HepG2 (cell line): ENCODE measurements at regions not wholly inside any gene's neighbourhood (a gene's known extent, or its start where the extent isn't known, plus 50 kb on each side); places are given as distances from the start of the nearest gene placed in this dataset.
"Not testable (repeated sequence)": the region's sequence is repeated elsewhere in the genome, so short reads cannot be mapped to it uniquely, and the experiment has no call there.

Source experiments
- CTCF ChIP-seq: sonication (generic); formaldehyde crosslinking; IDR thresholded peaks from 2 replicates; pipeline ENCODE4 v1.5.0; 2020; ENCODE audit warnings: mild to moderate bottlenecking, missing genetic modification reagents, moderate library complexity
- HNRNPLL ChIP-seq: fragments of 200-400 bp; formaldehyde crosslinking; IDR thresholded peaks from 2 replicates; pipeline ENCODE4 v1.6.1; 2017; ENCODE audit warnings: mild to moderate bottlenecking, low read depth, low read length; ENCODE audit not compliant: poor library complexity, severe bottlenecking
- NR2C2 ChIP-seq: sonication (generic); formaldehyde crosslinking; IDR thresholded peaks from 2 replicates; pipeline ENCODE4 v1.4.0; 2020; ENCODE audit warnings: missing genetic modification reagents, mild to moderate bottlenecking, moderate library complexity, borderline replicate concordance
- POLR2A ChIP-seq, 2 experiments: IDR thresholded peaks; 2 replicates each; pipeline ENCODE4 v1.6.1; 2011; ENCODE audit warnings: low read depth in 2 of 2, low read length in 2 of 2, mild to moderate bottlenecking in 1 of 2, moderate library complexity in 1 of 2; ENCODE audit not compliant: insufficient read depth in 1 of 2
- RBM39 ChIP-seq: fragments of 200-400 bp; formaldehyde crosslinking; IDR thresholded peaks from one replicate; pipeline ENCODE4 v1.6.1; 2018; ENCODE audit warnings: antibody characterized with exemption, mild to moderate bottlenecking, low read depth, low read length; ENCODE audit not compliant: poor library complexity, severe bottlenecking
- TCF7L2 ChIP-seq: IDR thresholded peaks from 2 replicates; pipeline ENCODE4 v1.6.1; 2011; ENCODE audit warnings: mild to moderate bottlenecking, low read depth, low read length, moderate library complexity
- ZC3H4 ChIP-seq: sonication (generic); formaldehyde crosslinking; IDR thresholded peaks from 2 replicates; pipeline ENCODE4 v1.4.0; 2020; ENCODE audit warnings: missing genetic modification reagents, borderline replicate concordance
- TF ChIP-seq, protein P1 (sequence below): conservative IDR thresholded peaks from 2 replicates; pipeline ENCODE4 v1.6.1; 2018; ENCODE audit warnings: missing genetic modification reagents

- not testable (repeated sequence) for TF ChIP-seq RBM39; ZC3H4 (CRISPR knock-in tag); TCF7L2; CTCF (CRISPR knock-in tag); NR2C2; HNRNPLL; POLR2A (IDR thresholded peaks at IDR 0.05; ENCODE audit: insufficient read depth in 1 of 2, low read depth in 2 of 2, low read length in 2 of 2)
- TF ChIP-seq, protein P1, sequence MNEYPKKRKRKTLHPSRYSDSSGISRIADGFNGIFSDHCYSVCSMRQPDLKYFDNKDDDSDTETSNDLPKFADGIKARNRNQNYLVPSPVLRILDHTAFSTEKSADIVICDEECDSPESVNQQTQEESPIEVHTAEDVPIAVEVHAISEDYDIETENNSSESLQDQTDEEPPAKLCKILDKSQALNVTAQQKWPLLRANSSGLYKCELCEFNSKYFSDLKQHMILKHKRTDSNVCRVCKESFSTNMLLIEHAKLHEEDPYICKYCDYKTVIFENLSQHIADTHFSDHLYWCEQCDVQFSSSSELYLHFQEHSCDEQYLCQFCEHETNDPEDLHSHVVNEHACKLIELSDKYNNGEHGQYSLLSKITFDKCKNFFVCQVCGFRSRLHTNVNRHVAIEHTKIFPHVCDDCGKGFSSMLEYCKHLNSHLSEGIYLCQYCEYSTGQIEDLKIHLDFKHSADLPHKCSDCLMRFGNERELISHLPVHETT (CRISPR knock-in tag) = not testable (repeated sequence)
These were observed 242.3 kb upstream of the TEKT4 start for GRCh38 chr2:94628953-94629352.
